GM18517 (cell line): ENCODE measurements at regions not wholly inside any gene's neighbourhood (a gene's known extent, or its start where the extent isn't known, plus 50 kb on each side); places are given as distances from the start of the nearest gene placed in this dataset.
"Not testable (repeated sequence)": the region's sequence is repeated elsewhere in the genome, so short reads cannot be mapped to it uniquely, and the experiment has no call there.

Experiments
- ATAC-seq: cut with Tn5 transposase; IDR thresholded peaks from one replicate; pipeline ENCODE4 v1.9.1; 2021; ENCODE audit warnings: mild to moderate bottlenecking, moderate library complexity; ENCODE audit not compliant: unreplicated experiment

DNA sequence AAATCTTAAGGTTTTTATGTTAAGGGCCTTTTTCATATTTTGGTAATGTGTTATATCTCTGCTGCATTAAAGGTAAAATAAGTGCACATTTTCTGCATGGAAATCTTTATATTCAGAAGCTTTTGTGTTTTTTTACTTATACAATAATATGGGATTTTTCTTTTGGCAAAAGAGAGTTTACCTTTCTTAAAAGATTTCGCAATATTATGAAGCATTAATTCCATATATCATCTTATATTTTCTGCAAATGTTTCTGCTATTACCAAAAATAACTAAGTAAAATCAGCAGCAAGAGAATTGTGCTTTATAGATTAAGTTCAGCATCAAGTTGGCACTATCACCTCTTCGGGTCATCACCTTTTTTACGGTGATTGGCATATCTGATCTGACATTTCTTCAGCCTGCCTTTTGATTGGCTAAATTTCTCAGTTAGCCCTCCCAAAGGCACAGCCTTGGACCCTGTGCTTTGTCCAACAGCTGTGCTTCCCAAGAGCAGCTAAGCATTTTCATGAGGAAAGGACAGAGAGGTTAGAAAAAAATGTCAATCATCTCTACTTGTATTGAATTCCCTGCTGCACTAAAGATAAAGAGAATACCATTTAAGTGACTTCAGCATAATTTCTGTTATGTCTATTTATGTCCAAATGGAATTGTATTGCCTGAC is 767.1 kb upstream of the PRMT6 start:
- ATAC-seq, result no peak

DNA sequence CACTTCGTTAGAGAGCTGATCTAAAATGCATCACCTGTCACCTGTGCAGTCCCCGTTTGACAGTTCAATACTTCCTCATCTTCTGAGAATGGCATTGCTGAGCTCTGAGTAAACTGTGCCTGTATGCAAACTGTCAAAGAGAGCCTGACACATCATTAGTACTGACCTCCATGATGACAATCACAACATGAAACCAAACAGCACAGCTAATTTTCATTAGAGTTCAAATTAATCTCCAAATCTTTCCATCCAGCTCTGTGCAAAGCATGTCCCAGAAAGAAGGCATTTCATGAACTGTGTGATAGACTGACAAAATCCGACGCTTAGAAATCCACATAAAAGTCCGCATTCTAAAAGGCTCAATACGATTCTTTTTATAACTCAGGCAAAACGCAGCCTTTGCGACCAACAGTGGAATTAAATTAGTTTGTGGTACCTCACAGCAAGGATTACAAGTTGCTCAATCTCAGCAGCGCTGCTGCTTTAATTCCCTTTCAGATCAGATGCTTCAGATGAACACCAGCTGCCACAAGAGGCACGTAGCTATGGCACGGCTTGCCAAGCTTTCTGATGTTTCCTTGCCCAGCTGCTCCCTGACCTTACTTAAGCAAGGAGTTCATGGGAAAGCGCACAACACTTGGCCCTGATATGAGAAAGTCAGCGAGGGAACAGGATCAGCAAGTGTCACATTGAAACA is 765.5 kb upstream of the PRMT6 start:
- ATAC-seq, result no peak

DNA sequence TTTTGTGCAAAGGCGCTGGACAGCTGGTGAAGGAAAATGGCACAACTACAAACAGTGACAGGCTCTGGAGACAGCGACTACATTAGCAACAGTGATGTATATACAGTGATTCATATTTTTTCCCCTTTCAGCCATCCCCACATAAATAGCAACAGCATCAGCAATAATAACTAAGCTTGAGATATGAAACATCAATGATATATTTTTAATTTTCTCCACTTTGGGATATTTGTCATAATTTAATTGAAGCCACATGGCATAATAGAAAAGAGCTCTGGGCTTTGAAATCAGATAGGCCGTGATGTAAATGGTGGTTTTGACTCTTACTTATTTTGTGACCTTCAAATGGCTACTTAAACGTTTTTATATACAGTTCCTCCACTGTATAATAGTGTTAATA is 764.3 kb upstream of the PRMT6 start:
- ATAC-seq, result no peak

DNA sequence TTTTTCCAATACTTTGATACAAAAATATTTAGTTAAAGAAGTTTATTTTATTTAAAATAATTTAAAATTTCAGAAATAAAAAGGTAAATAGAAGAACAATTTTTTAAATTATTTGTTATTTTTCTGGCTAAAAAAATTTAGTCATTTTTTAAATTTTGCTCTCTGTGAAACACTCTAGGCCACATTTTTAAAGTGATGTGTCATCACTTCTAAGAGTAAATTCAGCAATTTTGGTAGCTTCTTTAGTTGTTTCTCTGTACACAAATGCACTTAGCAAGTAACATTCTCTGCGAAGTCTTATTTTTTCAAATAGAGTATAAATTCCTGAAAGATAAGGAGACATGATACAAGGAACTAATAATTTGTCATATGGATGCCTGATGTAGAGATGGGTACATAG is 760.0 kb upstream of the PRMT6 start:
- no peak for ATAC-seq

DNA sequence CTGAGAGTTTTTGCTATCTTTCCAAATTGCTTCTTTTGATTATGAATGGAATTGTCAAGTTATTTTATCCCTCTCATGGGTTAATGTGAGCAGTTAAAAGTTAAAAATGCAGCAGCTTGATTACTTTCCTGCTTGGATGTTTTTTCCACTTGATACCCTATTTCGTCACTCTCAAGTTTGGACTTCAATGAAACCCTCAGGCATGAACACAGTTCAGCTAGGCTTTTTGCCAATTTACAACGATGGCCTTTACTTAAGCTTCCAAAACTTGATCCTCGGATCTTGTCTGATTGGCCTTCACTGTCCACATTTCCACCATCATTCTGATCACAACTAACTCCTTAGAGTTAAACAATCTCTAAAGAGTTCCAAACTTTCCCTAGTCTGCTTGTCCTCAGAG is 752.4 kb upstream of the PRMT6 start:
- ATAC-seq, result no peak

DNA sequence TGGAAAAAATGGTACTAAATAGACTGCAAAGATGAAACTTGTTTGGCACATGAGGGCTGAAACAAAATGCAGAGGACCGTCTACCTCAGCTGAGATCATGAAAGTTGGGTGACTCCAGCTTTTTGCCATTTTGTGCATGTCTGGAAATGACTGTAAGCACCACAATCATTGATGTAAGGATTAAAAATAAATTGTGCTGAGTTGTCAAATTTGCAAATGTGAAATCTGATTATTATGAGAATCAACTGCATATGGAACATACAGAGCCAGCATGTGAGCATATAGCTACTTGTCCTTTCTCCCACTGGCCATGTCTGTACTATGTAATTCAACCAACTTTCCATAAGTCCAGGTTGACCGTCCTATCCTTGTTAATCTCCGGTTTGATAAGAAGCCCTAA is 736.9 kb upstream of the PRMT6 start:
- ATAC-seq, result no peak

DNA sequence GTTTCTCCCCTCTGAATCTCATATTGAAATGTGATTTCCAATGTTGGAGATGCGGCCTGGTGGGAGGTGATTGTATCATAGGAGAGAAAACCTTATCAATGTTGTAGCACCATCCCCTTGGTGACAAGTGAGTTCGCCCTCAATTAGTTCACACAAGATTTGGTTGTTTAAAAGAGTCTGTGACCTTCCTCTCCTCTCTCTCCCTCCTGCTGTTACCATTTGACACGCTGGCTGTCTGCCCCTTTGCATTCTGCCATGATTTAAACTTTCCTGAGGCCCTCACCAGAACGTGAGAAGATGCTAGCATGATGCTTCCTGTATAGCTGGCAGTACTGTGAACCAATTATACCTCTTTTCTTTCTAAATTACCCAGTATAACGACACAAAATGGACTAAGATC is 730.9 kb upstream of the PRMT6 start:
- no peak for ATAC-seq

DNA sequence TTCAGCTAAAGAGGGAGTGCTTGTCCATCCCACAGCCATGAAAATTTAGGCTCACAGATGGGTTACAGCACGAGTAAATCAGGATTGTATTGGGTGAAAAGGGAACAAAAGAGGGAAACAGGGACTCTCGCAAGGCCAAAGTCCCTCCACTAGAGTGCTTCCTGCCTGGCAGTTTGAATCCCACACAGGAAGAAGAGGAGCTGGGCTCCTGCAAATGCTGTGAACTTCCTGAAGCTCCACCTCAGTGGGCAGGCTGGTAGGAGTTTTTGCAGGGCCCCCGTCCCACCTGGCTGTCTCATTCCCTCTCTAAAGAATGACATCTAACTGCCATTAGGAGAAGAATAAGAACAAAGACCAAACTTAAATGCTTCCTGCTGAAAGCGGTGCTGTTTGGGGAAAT is 712.0 kb upstream of the PRMT6 start:
- no peak for ATAC-seq

DNA sequence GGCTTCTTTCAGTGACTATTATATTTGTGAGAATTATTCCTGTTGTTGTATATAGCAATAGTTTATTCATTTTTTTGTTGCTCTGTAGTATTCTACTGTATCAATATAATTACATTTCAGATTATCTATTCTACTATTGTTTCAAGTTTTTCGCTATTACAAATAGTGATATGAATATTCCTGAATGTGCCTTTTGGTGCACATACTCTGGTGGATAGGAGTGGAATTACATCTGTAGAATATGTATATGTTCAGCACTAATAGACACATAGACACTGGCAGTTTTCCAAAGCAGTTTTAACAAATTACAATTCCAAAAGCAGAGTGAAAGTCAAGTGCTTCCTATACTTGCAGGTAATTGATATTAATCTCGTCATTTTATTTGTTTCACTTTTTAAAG is 696.2 kb upstream of the PRMT6 start:
- no peak for ATAC-seq

DNA sequence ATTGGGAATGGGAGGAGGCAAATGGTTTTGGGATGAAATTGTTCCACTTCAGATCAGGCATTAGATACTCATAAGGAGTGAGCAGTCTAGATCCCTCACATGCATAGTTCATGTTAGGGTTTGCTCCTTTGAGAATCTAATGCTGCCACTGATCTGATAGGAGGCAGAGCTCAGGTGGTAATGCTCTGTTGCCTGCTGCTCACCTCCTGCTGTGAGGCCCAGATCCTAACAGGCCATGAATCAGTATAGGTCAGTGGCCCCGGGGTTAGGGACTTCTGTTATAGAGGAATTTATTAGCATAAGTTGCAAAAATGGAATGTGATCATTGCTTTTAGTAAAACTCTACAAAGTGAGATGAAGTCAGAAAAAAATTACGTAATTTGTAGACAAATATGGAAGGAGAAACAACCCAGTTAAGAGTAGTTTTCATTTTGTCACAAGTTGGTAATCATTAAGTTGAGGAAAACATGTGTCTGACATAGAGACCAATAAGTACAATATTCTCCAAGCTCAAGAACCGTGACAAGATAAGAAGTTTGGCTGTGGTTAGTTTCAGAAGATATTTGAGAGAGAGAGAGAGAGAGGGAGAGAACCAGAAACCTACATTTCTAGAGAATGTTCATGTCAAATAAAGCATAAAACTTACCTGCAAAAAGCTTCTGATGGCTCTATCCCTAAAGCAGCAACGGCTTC is 689.7 kb upstream of the PRMT6 start:
- ATAC-seq, result no peak

DNA sequence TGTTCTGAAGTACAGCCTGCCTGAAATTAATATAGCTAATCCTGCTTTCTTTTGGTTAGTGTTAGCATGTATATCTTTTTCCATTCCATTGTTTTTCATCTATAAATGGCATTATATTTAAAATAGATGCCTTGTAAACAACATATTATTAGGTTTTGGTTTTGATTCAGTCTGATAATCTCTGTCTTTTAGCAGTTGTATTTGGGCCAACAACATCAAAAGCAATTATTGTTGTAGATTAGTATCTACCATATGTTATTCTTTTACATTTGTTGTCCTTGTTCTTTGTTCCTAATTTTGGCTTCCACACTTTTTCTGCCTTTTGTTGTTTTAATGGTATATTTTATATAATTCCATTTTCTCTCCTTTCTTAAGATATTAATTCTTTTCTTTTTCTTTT is 678.2 kb upstream of the PRMT6 start:
- no peak for ATAC-seq

DNA sequence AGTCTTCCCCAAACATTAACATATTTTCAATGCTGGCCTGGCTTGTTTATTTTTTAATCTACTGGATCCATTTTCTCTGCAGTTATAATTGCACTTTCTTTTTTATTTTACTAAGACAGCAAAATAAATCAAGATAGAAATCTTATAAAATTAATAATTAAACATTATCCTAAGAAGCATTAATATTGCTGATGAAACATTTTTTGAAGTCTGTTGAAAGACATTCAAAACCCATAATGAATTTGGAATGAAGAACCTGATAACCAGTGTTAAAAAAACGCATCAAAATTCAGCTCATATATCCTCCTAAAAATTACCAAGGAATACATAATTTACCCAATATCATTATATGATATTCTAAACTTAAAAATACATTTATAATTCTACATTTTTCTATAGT is 675.7 kb upstream of the PRMT6 start:
- no peak for ATAC-seq

DNA sequence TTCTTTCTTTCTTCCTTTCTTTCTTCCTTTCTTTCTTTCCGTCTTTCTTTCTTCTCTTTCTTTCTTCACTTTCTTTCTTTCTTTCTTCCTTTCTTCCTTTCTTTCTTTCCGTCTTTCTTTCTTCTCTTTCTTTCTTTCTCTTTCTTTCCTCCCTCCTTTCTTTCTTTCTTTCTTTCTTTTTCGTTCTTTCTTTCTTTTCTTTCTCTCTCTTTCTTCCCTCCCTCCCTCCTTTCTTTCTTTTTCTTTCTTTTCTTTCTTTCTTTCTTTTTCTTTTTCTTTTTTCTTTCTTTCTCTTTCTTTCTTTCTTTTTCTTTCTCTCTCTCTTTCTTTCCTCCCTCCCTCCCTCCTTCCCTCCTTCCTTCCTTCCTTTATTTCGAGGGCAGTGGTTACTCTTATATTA is 667.3 kb upstream of the PRMT6 start:
- ATAC-seq, result not testable (repeated sequence)

DNA sequence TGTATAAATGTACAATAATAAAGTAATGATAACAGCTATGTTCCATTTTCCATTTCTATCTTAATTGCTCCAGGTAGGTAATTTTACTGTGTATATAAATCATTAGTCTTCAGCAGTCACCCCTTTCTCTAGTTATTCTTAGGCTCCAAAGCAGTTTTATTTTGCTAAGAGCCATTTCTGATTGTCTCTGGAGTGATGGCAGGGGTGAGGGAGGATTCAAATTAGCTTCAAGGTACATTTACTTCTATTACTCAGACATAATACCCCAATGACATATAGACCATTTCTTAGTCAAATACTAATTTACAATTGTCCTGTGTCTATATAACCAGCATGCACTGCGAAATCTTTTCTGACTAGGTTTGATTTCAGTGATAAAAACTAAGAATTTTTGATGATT is 663.4 kb upstream of the PRMT6 start:
- no peak for ATAC-seq

DNA sequence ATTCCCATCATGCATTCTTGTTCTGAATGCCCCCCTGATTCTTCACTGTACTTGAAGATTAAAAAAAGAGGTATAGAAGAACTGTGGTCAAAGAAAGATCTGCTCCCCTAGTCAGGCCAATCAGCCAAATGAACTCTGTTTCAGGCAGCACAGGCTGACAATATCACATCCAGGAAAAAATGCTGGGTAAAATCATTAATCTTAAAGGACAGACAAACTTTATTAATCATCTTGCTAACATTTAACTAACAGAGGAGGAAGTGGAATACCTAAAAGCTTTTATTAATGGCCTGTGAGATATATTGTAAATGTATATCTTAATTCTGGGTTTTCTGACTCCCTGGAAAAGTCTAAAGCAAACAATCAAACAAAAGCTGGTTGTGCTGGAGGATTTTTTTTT is 660.5 kb upstream of the PRMT6 start:
- ATAC-seq, result no peak

DNA sequence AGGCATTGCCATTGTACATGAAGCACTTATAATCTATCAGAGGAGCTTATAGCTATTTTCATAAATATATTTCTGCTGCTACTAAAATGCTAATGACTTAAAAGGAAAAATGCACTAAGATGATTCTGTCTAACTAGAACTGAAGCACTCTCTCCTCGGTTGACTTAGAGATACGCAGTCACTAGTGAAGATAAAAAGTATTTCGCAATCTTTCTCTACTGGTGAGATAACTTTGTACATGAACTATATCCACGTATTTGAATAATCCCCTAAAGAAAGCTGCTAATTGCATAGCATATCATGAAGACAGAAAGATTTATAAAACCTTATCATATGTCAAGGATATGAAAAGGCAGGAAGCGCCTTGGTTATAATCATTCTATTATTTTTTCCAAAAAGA is 658.1 kb upstream of the PRMT6 start:
- ATAC-seq, result no peak

DNA sequence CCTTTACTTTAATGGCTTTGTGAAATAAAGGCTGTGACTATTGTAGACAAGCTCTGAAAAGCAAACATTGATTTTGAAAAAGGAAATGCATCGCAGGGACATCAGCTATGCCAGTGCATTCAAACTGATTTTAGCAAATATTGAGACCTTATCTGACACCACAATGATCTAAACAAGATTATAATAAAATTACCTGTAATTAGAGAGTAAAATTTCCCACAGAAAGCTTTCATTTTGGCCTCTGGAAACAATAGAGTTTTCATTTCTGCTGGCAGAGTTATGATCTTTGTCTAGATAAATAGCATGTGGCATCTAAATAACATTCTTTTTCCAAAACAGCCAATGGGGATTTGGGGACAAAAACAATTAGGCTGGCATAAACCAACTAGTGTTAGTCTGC is 650.4 kb upstream of the PRMT6 start:
- ATAC-seq, result no peak

DNA sequence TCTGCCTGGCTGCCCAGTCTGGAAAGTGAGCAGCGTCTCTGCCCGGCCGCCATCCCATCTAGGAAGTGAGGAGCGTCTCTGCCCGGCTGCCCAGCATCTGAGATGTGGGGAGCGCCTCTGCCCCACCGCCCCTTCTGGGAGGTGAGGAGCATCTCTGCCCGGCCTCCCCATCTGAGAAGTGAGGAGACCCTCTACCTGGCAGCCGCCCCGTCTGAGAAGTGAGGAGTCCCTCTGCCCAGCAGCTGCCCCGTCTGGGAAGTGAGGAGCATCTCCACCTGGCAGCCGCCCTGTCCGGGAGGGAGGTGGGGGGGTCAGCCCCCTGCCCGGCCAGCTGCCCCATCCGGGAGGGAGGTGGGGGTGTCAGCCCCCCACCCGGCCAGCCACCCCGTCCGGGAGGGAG is 644.2 kb upstream of the PRMT6 start:
- ATAC-seq, result not testable (repeated sequence)

DNA sequence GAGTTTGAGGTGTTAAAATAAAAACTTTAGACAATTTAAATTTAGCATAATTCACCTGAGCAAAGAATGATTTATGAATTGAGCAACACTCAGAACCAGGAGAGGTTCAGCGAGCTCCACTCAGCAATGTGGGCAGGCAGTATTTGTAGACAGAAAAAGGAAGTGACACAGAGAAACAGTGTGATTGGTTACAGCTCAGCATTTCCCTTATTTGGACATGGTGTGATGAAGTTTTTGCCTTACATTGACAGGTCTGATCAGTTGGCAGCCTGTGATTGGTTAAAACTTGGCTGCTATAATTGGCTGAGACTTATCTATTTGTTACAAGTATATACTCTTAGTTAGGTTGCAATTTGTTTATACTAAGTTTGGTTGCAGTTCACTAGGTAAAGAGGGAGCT is 621.2 kb upstream of the PRMT6 start:
- ATAC-seq, result no peak

DNA sequence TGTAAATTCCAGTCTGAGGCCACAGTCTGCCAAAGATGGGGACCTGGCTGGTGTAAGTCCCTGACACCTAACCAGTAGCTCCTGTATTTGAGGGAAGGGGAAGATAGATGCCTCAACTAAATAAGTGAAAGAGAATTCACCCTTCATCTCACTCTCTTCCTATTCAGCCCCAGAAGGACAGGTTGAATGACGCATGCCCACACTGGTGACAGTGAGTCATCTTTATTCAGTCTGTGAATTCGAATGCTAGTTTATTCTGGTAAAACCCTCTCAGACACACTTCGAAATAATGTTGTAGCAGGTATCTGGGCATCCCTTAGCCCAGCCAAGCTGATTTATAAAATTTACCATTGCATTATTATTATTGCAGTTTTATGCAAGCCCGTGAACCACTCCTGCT is 617.0 kb upstream of the PRMT6 start:
- no peak for ATAC-seq

DNA sequence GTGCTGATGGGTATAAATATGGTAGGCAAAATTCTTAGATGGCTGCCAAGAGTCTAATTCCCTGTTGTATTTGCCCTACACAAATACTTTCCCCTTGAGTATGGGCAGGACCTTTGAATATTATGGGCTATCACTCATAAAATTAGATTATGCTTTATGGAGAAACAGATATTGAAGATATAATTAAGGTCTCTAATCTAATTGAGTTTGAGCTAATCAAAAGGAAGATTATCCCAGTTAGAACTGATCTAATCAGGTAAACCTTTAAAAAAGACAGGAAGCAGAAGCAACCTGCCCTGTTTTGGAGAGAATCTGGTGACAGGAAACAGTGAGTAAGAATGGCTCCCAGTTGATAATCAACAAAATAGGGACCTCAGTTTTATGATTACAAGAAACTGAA is 609.0 kb upstream of the PRMT6 start:
- ATAC-seq, result no peak

DNA sequence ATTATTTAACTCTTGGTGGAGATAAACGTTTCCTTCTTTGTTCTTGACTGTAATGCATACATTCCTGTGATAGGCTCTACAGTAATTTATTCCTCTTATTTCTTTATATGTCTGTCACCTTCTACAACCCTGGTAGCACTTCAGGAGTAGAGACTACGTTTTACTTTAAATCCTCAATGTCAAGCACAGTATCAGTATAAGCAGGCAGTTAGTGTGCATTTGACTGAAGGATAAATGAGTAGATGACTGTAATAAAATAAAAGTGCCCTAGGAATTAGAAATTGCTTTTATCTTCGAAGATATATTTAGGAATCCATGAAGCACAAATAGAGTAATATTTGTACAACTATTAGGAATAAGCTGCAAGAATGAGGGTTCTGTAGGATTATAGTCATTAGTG is 599.6 kb upstream of the PRMT6 start:
- ATAC-seq, result no peak
